OCI-LY1 (cell line): ENCODE measurements at regions not wholly inside any gene's neighbourhood (a gene's known extent, or its start where the extent isn't known, plus 50 kb on each side); places are given as distances from the start of the nearest gene placed in this dataset.
"Not testable (repeated sequence)": the region's sequence is repeated elsewhere in the genome, so short reads cannot be mapped to it uniquely, and the experiment has no call there.

Source experiments
- H2AFZ ChIP-seq: fragments of 200-600 bp; sonication (generic), shearing (Covaris generic); 2 replicates; pipeline ENCODE4 v1.6.0; 2014; ENCODE audit warnings: antibody characterized with exemption, mild to moderate bottlenecking, low read length
- H3F3A ChIP-seq: fragments of 200-600 bp; sonication (generic), shearing (Covaris generic); 2 replicates; pipeline ENCODE4 v1.6.0; 2014; ENCODE audit warnings: mild to moderate bottlenecking, antibody characterized with exemption, low read length, moderate library complexity; ENCODE audit not compliant: insufficient read depth
- H3K27ac ChIP-seq: fragments of 200-600 bp; sonication (generic); 2 replicates; pipeline ENCODE4 v1.5.1; 2014; ENCODE audit warnings: low read length, mixed run types, mild to moderate bottlenecking, low read depth; ENCODE audit not compliant: poor library complexity, severe bottlenecking
- H3K27me3 ChIP-seq: fragments of 200-600 bp; sonication (generic); 2 replicates; pipeline ENCODE4 v1.6.0; 2014; ENCODE audit warnings: antibody characterized with exemption, mild to moderate bottlenecking, low read length, moderate library complexity; ENCODE audit not compliant: insufficient read depth
- H3K36me3 ChIP-seq: fragments of 200-600 bp; sonication (generic); 2 replicates; pipeline ENCODE4 v1.6.1; 2014; ENCODE audit warnings: mild to moderate bottlenecking, antibody characterized with exemption, low read length, moderate library complexity, mixed read lengths; ENCODE audit not compliant: insufficient read depth
- H3K4me1 ChIP-seq: fragments of 200-600 bp; sonication (generic); 2 replicates; pipeline ENCODE4 v1.5.1; 2014; ENCODE audit warnings: mild to moderate bottlenecking, low read length, moderate library complexity; ENCODE audit not compliant: insufficient read depth, severe bottlenecking
- H3K4me2 ChIP-seq: fragments of 200-600 bp; sonication (generic), shearing (Covaris generic); 2 replicates; pipeline ENCODE4 v1.6.1; 2014; ENCODE audit warnings: low read length
- H3K4me3 ChIP-seq: fragments of 200-600 bp; sonication (generic); 2 replicates; pipeline ENCODE4 v1.5.1; 2014; ENCODE audit warnings: low read length, low read depth, mild to moderate bottlenecking, mixed read lengths; ENCODE audit not compliant: poor library complexity, severe bottlenecking
- H3K79me2 ChIP-seq: fragments of 200-600 bp; shearing (Covaris generic); 2 replicates; pipeline ENCODE4 v1.6.1; 2016; ENCODE audit warnings: mixed run types, low read length, mixed read lengths; ENCODE audit not compliant: insufficient read depth
- H3K9ac ChIP-seq: fragments of 200-600 bp; sonication (generic), shearing (Covaris generic); 2 replicates; pipeline ENCODE4 v1.6.1; 2014; ENCODE audit warnings: mild to moderate bottlenecking, low read length, mixed read lengths
- H3K9me2 ChIP-seq: fragments of 200-600 bp; sonication (generic), shearing (Covaris generic); 2 replicates; pipeline ENCODE4 v1.6.1; 2014; ENCODE audit warnings: low read depth, mild to moderate bottlenecking, low read length, mixed read lengths
- H3K9me3 ChIP-seq: fragments of 200-600 bp; shearing (Covaris generic); 2 replicates; pipeline ENCODE4 v1.6.1; 2014; ENCODE audit warnings: low read length, mixed read lengths
- H4K20me1 ChIP-seq: fragments of 200-600 bp; sonication (generic), shearing (Covaris generic); 2 replicates; pipeline ENCODE4 v1.6.0; 2016; ENCODE audit warnings: mild to moderate bottlenecking, low read length; ENCODE audit not compliant: insufficient read depth
- CTCF ChIP-seq: fragments of 200-600 bp; sonication (generic), shearing (Covaris generic); IDR thresholded peaks from 2 replicates; pipeline ENCODE4 v1.5.1; 2017; ENCODE audit warnings: mild to moderate bottlenecking, antibody characterized with exemption, low read length, moderate library complexity, mixed read lengths
- EZH2 ChIP-seq: fragments of 200-600 bp; sonication (generic), shearing (Covaris generic); IDR thresholded peaks from 2 replicates; pipeline ENCODE4 v1.8.0; 2017; ENCODE audit warnings: borderline replicate concordance, mixed run types, mild to moderate bottlenecking, antibody characterized with exemption, low read length, moderate library complexity, mixed read lengths

GRCh38 chr2:21891191-21891590 lies 767.4 kb downstream of the TDRD15 start:
- Histone ChIP-seq H2AFZ (no peak overlapping the region), H3K27me3 (no peaks in the 10 kb centered on the region), H3K36me3 (no peaks in the 10 kb centered on the region), H3F3A (no peaks in the 10 kb centered on the region), H3K4me3 (no peak overlapping the region), H3K4me1 (no peaks in the 10 kb centered on the region), H3K9ac (no peak overlapping the region), H3K9me3 (no peaks in the 10 kb centered on the region), H3K9me2 (no peaks in the 10 kb centered on the region), H3K4me2 (no peak overlapping the region), H4K20me1 (no peaks in the 10 kb centered on the region), H3K27ac (no peak overlapping the region), H3K79me2 (no peaks in the 10 kb centered on the region)
- no peak for TF ChIP-seq EZH2
- no peak for TF ChIP-seq CTCF

- H4K20me1 ChIP-seq, result no peaks in the 10 kb centered on the region
- H3K79me2 ChIP-seq, result no peaks in the 10 kb centered on the region
- H3K4me1 ChIP-seq, result no peaks in the 10 kb centered on the region
- H3F3A ChIP-seq, result no peaks in the 10 kb centered on the region
- no peaks in the 10 kb centered on the region for H3K9me3 ChIP-seq
- no peak overlapping the region for H3K27ac ChIP-seq
- no peaks in the 10 kb centered on the region for H3K9me2 ChIP-seq
- H3K9ac ChIP-seq, result no peak overlapping the region
- H2AFZ ChIP-seq, result no peak overlapping the region
- H3K36me3 ChIP-seq, result no peaks in the 10 kb centered on the region
- H3K4me2 ChIP-seq, result no peak overlapping the region
- no peak overlapping the region for H3K4me3 ChIP-seq
- H3K27me3 ChIP-seq, result no peaks in the 10 kb centered on the region
- TF ChIP-seq EZH2 (no peak), CTCF (no peak)
Measured at GRCh38 chr2:21892140-21892539, 768.4 kb downstream of the TDRD15 start.

GRCh38 chr2:21895200-21895599 lies 771.4 kb downstream of the TDRD15 start:
- Histone ChIP-seq H2AFZ (no peak overlapping the region), H3K4me3 (no peak overlapping the region), H3K79me2 (no peaks in the 10 kb centered on the region), H3K9me3 (no peaks in the 10 kb centered on the region), H3K4me1 (no peaks in the 10 kb centered on the region), H3F3A (no peaks in the 10 kb centered on the region), H3K27me3 (no peaks in the 10 kb centered on the region), H4K20me1 (no peaks in the 10 kb centered on the region), H3K9me2 (no peaks in the 10 kb centered on the region), H3K4me2 (no peak overlapping the region), H3K27ac (no peak overlapping the region), H3K9ac (no peak overlapping the region), H3K36me3 (no peaks in the 10 kb centered on the region)
- TF ChIP-seq EZH2 (no peak), CTCF (no peak)

- H4K20me1 ChIP-seq, H3K27ac ChIP-seq, H3K4me2 ChIP-seq, H3K9me3 ChIP-seq, H3F3A ChIP-seq, H3K79me2 ChIP-seq, H3K4me1 ChIP-seq, H3K9me2 ChIP-seq, H3K27me3 ChIP-seq, H3K36me3 ChIP-seq, H3K4me3 ChIP-seq, H3K9ac ChIP-seq, H2AFZ ChIP-seq: not testable (repeated sequence)
Measured at GRCh38 chr2:21908712-21909380, 785.1 kb downstream of the TDRD15 start.
